Transverse colon (tissue), 4 donors: ENCODE measurements at regions not wholly inside any gene's neighbourhood (a gene's known extent, or its start where the extent isn't known, plus 50 kb on each side); places are given as distances from the start of the nearest gene placed in this dataset.

Experiments used
- DNase-seq: peaks from one replicate; pipeline ENCODE4 v3.0.0-alpha.2; 2019
- H3K27ac ChIP-seq, 4 donors: fragments of 200-600 bp; sonication (generic); 2 replicates each; pipeline ENCODE4 v1.5.1; 2016 to 2018; ENCODE audit warnings: inconsistent platforms in 4 of 4
- H3K27me3 ChIP-seq: fragments of 200-600 bp; sonication (generic); 2 replicates; pipeline ENCODE4 v1.5.1; 2017; ENCODE audit warnings: inconsistent platforms
- H3K36me3 ChIP-seq, 4 donors: fragments of 200-600 bp; sonication (generic); 2 replicates each; pipeline ENCODE4 v1.5.1; 2017 to 2019; ENCODE audit warnings: inconsistent platforms in 4 of 4
- H3K4me1 ChIP-seq, 4 donors: fragments of 200-600 bp; sonication (generic); 2 replicates each; pipeline ENCODE4 v1.5.1; 2017 to 2020; ENCODE audit warnings: inconsistent platforms in 4 of 4
- H3K4me3 ChIP-seq, 4 donors: fragments of 200-600 bp; sonication (generic); 1 replicate in 1 of 4; 2 replicates in 3 of 4; pipeline versions ENCODE4 v1.5.1 to v1.6.1; 2017 to 2019; ENCODE audit warnings: inconsistent platforms in 4 of 4
- H3K9me3 ChIP-seq, 2 donors: fragments of 200-600 bp; sonication (generic); 2 replicates each; pipeline ENCODE4 v1.5.1; 2017 to 2019; ENCODE audit warnings: inconsistent platforms in 2 of 2
- EP300 ChIP-seq: sonication (generic); formaldehyde crosslinking; IDR thresholded peaks from one replicate; pipeline ENCODE4 v1.6.1; 2017; ENCODE audit warnings: antibody characterized with exemption, low read depth
- POLR2A ChIP-seq: fragments of 450-650 bp; IDR thresholded peaks from one replicate; pipeline ENCODE4 v1.6.1; 2016; ENCODE audit warnings: antibody characterized with exemption, mild to moderate bottlenecking, moderate library complexity
- POLR2AphosphoS5 ChIP-seq, 3 donors: sonication (generic); formaldehyde crosslinking; IDR thresholded peaks; one replicate each; pipeline ENCODE4 v1.6.1; 2016; ENCODE audit warnings: antibody characterized with exemption in 3 of 3
- WGBS, 2 donors: methylation state at CpG; one replicate each; pipeline ENCODE4 v1.1.5; 2018; ENCODE audit warnings: low coverage in 1 of 2; 5-methylcytosine and 5-hydroxymethylcytosine counted together
- in situ Hi-C, 4 donors: fragments of 200-750 bp; cut with MboI; loops; one replicate each; pipeline versions ENCODE4 v1.15.0 to v1.15.1; 2017; ENCODE audit warnings: low sequenced_read_pairs in 3 of 4, low pct_ligation_motif_present in 1 of 4, low pct_unique_long_range_greater_than_20kb in 1 of 4
- intact Hi-C: fragments of 100-400 bp; cut with DNase I; formaldehyde crosslinking; loops from one replicate; pipeline ENCODE4 v1.15.1; 2023; ENCODE audit warnings: low total_unique reads
- TF ChIP-seq, protein P1 (sequence below), 5 experiments: fragments of 200-600 bp in 3 of 5; fragments of 450-650 bp in 2 of 5; sonication (generic) in 3 of 5; IDR thresholded peaks; 1 replicate in 2 of 5; 2 replicates in 3 of 5; pipeline ENCODE4 v1.5.1; 2016 to 2017; ENCODE audit warnings: antibody characterized with exemption in 5 of 5, inconsistent platforms in 3 of 5, mild to moderate bottlenecking in 2 of 5, moderate library complexity in 1 of 5

DNA sequence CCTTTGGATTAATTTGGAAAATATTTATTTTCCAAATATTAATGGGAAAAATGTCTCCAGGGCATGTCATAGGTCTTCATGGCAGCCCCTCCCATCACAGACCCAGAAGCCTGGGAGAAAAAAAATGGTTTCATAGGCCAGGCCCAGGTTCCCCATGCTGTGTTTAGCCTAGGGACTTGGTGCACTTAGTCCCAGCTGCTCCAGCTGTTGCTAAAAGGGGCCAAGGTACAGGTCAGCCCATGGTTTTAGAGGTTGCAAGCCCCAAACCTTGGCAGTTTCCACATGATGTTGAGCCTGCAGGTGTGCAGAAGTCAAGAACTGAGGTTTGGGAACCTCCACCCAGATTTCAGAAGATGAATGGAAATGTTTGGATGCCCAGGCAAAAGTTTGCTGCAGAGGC lies 309.6 kb downstream of the SOCS6 start:
- H3K27me3 ChIP-seq = no peaks in the 10 kb centered on the region
- H3K4me3 ChIP-seq = no peak overlapping the region
- H3K36me3 ChIP-seq = no peaks in the 10 kb centered on the region
- H3K9me3 ChIP-seq = no peaks in the 10 kb centered on the region
- DNase-seq = no peak
- in situ Hi-C loops (no loop called here), intact Hi-C loops (no loop called here)
- TF ChIP-seq, protein P1, sequence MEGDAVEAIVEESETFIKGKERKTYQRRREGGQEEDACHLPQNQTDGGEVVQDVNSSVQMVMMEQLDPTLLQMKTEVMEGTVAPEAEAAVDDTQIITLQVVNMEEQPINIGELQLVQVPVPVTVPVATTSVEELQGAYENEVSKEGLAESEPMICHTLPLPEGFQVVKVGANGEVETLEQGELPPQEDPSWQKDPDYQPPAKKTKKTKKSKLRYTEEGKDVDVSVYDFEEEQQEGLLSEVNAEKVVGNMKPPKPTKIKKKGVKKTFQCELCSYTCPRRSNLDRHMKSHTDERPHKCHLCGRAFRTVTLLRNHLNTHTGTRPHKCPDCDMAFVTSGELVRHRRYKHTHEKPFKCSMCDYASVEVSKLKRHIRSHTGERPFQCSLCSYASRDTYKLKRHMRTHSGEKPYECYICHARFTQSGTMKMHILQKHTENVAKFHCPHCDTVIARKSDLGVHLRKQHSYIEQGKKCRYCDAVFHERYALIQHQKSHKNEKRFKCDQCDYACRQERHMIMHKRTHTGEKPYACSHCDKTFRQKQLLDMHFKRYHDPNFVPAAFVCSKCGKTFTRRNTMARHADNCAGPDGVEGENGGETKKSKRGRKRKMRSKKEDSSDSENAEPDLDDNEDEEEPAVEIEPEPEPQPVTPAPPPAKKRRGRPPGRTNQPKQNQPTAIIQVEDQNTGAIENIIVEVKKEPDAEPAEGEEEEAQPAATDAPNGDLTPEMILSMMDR (IDR thresholded peaks at IDR 0.05) = no peak
- TF ChIP-seq POLR2A (no peak), EP300 (no peak), POLR2AphosphoS5 (IDR thresholded peaks at IDR 0.05) (no peak)
- H3K27ac ChIP-seq = no peak overlapping the region
- no peaks in the 10 kb centered on the region for H3K4me1 ChIP-seq

DNA sequence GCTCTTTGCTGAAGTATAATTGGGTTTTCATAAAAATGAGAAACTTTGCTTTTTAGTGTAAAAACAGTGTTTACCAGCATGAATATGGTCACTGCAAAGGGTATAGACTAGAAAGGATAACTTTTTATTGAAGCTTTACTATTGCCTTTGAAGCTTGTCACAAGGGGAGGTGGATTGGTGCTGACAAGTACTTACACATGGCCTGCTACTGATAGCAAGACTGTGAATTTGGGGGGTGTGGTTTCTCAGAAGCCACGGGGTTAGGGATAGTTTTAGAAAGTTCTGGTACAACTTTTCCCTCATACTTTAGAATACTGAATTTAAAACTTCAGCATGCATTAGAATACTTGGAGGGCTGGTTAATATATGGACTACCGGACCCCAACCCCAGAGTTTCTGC lies 294.1 kb downstream of the SOCS6 start:
- H3K9me3 ChIP-seq = peaks cover 0 to 3% of the 10 kb centered on the region in 2 donors

DNA sequence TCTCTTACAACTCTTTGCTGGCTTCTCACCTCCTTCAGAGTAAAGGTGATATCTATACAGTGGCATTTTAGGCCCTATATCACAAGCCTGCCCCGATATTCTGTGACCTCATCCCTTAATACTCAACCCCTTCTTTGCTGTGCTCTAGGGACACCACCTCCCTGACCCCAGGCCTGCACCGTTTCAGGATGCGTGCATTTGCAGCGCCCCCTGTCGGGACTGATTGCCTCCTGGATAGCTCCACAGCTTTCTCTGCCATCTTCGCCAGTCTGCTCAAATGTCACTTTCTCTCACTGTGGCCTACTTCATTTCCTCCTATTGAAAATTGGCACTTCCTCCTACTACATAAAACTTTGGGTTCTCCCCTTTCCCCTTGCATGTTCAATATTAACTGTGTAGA lies 289.6 kb downstream of the SOCS6 start:
- no peak for DNase-seq
- Histone ChIP-seq H3K4me3 (no peak overlapping the region), H3K36me3 (no peaks in the 10 kb centered on the region), H3K27ac (no peak overlapping the region), H3K27me3 (no peaks in the 10 kb centered on the region), H3K9me3 (peaks cover 0 to 2% of the 10 kb centered on the region in 2 donors), H3K4me1 (no peaks in the 10 kb centered on the region)
- 61 to 71% methylated on average over 6 of the region's 6 CpGs for WGBS, 2 donors
- intact Hi-C loops (no loop called here), in situ Hi-C loops (no loop called here)
- no peak for TF ChIP-seq POLR2AphosphoS5 (IDR thresholded peaks at IDR 0.05)
- TF ChIP-seq, protein P1 (IDR thresholded peaks at IDR 0.05) = no peak
- TF ChIP-seq POLR2A = no peak
- TF ChIP-seq EP300 = no peak

More for the DNA sequence above, 294.1 kb downstream of the SOCS6 start:
- no peak overlapping the region for H3K27ac ChIP-seq
- no peak for DNase-seq
- H3K36me3 ChIP-seq = no peaks in the 10 kb centered on the region
- 65 to 70% methylated on average over 2 of the region's 2 CpGs for WGBS, 2 donors
- H3K4me3 ChIP-seq = no peak overlapping the region
- intact Hi-C loops (no loop called here), in situ Hi-C loops (no loop called here)
- TF ChIP-seq EP300 (no peak), POLR2AphosphoS5 (IDR thresholded peaks at IDR 0.05) (no peak), POLR2A (no peak)
- TF ChIP-seq, protein P1 (IDR thresholded peaks at IDR 0.05) = no peak
- H3K4me1 ChIP-seq = no peaks in the 10 kb centered on the region
- H3K27me3 ChIP-seq = no peaks in the 10 kb centered on the region

DNA sequence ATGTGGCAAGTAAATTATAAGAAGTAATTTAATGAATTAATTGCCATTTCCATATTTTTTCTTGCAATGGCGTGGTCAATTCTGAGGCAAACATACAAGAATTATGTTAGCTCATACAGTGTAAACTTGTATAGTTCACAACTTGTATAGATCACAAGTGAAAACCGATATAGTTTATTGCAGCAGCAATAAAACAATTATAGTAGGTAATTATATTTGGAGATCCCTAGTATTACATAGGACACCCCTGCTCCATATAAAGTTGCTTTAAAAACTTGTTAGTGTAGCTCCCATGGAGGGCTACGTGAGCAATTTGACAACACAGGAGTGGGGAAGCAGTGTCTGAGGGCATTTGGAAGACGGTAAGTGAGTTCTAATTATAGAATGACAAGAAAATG lies 288.2 kb downstream of the SOCS6 start:
- Histone ChIP-seq H3K4me1 (no peaks in the 10 kb centered on the region), H3K9me3 (peaks cover 0 to 2% of the 10 kb centered on the region in 2 donors), H3K4me3 (no peak overlapping the region), H3K36me3 (no peaks in the 10 kb centered on the region), H3K27ac (no peak overlapping the region), H3K27me3 (no peaks in the 10 kb centered on the region)
- TF ChIP-seq POLR2AphosphoS5 (IDR thresholded peaks at IDR 0.05) (no peak), POLR2A (no peak), EP300 (no peak)
- TF ChIP-seq, protein P1 (IDR thresholded peaks at IDR 0.05) = no peak
- intact Hi-C loops = no loop called here
- DNase-seq = no peak
- in situ Hi-C loops = no loop called here
- 34 to 45% methylated on average over 4 of the region's 4 CpGs for WGBS, 2 donors
